Esophagus squamous epithelium (tissue), 4 donors: ENCODE measurements at regions not wholly inside any gene's neighbourhood (a gene's known extent, or its start where the extent isn't known, plus 50 kb on each side); places are given as distances from the start of the nearest gene placed in this dataset.

Experiments used
- CTCF ChIP-seq, 6 experiments: fragments of 450-650 bp in 4 of 6; fragments of 200-600 bp in 2 of 6; sonication (generic) in 2 of 6; IDR thresholded peaks; one replicate each; pipeline ENCODE4 v1.5.1; 2016 to 2019; ENCODE audit warnings: antibody characterized with exemption in 6 of 6, mild to moderate bottlenecking in 4 of 6, moderate library complexity in 4 of 6
- POLR2A ChIP-seq, 4 donors: fragments of 450-650 bp; IDR thresholded peaks; one replicate each; pipeline ENCODE4 v1.6.1; 2017; ENCODE audit warnings: antibody characterized with exemption in 4 of 4, mild to moderate bottlenecking in 4 of 4, moderate library complexity in 3 of 4

GRCh38 chr4:25563071-25563564 is 92.5 kb upstream of the SLC34A2 start:
- no peak for TF ChIP-seq CTCF (IDR thresholded peaks at IDR 0.05)
- no peak for TF ChIP-seq POLR2A (IDR thresholded peaks at IDR 0.05)
